Thyroid gland (tissue), 4 donors: ENCODE measurements at regions not wholly inside any gene's neighbourhood (a gene's known extent, or its start where the extent isn't known, plus 50 kb on each side); places are given as distances from the start of the nearest gene placed in this dataset.

Experiments used
- DNase-seq, 2 donors: peaks; one replicate each; pipeline ENCODE4 v3.0.0-alpha.2; 2019
- H3K27ac ChIP-seq, 3 donors: fragments of 200-600 bp; sonication (generic); 1 replicate in 2 of 3; 2 replicates in 1 of 3; pipeline ENCODE4 v1.5.1; 2016 to 2019; ENCODE audit warnings: mild to moderate bottlenecking in 1 of 3, moderate library complexity in 1 of 3
- H3K27me3 ChIP-seq: fragments of 200-600 bp; sonication (generic); one replicate; pipeline ENCODE4 v1.5.1; 2019
- H3K36me3 ChIP-seq, 2 donors: fragments of 200-600 bp; sonication (generic); one replicate each; pipeline ENCODE4 v1.5.1; 2016 to 2019
- H3K4me1 ChIP-seq, 2 donors: fragments of 200-600 bp; sonication (generic); one replicate each; pipeline ENCODE4 v1.5.1; 2017 to 2019
- H3K4me3 ChIP-seq, 3 donors: fragments of 200-600 bp; sonication (generic); replicated peaks in 1 of 3; 1 replicate in 2 of 3; 2 replicates in 1 of 3; pipeline ENCODE4 v1.5.1; 2016; ENCODE audit warnings: mild to moderate bottlenecking in 1 of 3
- H3K9me3 ChIP-seq: fragments of 200-600 bp; sonication (generic); one replicate; pipeline ENCODE4 v1.5.1; 2017
- POLR2A ChIP-seq, 2 donors: fragments of 450-650 bp; IDR thresholded peaks; one replicate each; pipeline ENCODE4 v1.6.1; 2017; ENCODE audit warnings: antibody characterized with exemption in 2 of 2, mild to moderate bottlenecking in 2 of 2, moderate library complexity in 1 of 2
- WGBS, 2 donors: methylation state at CpG; one replicate each; pipeline ENCODE4 v1.1.5; 2017; 5-methylcytosine and 5-hydroxymethylcytosine counted together
- intact Hi-C: fragments of 100-400 bp; cut with DNase I; formaldehyde crosslinking; loops from one replicate; pipeline ENCODE4 v1.15.1; 2023
- TF ChIP-seq, protein P1 (sequence below), 6 experiments: fragments of 200-600 bp in 3 of 6; fragments of 450-650 bp in 3 of 6; sonication (generic) in 3 of 6; IDR thresholded peaks; one replicate each; pipeline ENCODE4 v1.5.1; 2016 to 2019; ENCODE audit warnings: antibody characterized with exemption in 6 of 6, mild to moderate bottlenecking in 2 of 6, inconsistent platforms in 1 of 6, moderate library complexity in 1 of 6

GRCh38 chr14:100399052-100399849 is 76.1 kb downstream of the SLC25A47 start:
- H3K27me3 ChIP-seq, result no peaks in the 10 kb centered on the region
- H3K4me1 ChIP-seq, result no peaks in the 10 kb centered on the region
- no peaks in the 10 kb centered on the region for H3K9me3 ChIP-seq
- no peaks in the 10 kb centered on the region for H3K36me3 ChIP-seq
- WGBS, 2 donors, result 92 to 94% methylated on average over 13 of the region's 13 CpGs
- no peak overlapping the region for H3K4me3 ChIP-seq
- no peak overlapping the region for H3K27ac ChIP-seq
- no peak for DNase-seq
- intact Hi-C loops, result no loop called here
- TF ChIP-seq POLR2A (IDR thresholded peaks at IDR 0.05), result no peak
- TF ChIP-seq, protein P1, sequence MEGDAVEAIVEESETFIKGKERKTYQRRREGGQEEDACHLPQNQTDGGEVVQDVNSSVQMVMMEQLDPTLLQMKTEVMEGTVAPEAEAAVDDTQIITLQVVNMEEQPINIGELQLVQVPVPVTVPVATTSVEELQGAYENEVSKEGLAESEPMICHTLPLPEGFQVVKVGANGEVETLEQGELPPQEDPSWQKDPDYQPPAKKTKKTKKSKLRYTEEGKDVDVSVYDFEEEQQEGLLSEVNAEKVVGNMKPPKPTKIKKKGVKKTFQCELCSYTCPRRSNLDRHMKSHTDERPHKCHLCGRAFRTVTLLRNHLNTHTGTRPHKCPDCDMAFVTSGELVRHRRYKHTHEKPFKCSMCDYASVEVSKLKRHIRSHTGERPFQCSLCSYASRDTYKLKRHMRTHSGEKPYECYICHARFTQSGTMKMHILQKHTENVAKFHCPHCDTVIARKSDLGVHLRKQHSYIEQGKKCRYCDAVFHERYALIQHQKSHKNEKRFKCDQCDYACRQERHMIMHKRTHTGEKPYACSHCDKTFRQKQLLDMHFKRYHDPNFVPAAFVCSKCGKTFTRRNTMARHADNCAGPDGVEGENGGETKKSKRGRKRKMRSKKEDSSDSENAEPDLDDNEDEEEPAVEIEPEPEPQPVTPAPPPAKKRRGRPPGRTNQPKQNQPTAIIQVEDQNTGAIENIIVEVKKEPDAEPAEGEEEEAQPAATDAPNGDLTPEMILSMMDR (IDR thresholded peaks at IDR 0.05), result no peak

- WGBS, 2 donors, result 84 to 86% methylated on average over 4 to 5 of the region's 5 CpGs
- Histone ChIP-seq H3K27ac (no peak overlapping the region), H3K4me1 (no peaks in the 10 kb centered on the region), H3K27me3 (no peaks in the 10 kb centered on the region), H3K9me3 (no peaks in the 10 kb centered on the region), H3K36me3 (no peaks in the 10 kb centered on the region), H3K4me3 (no peak overlapping the region)
- TF ChIP-seq POLR2A (IDR thresholded peaks at IDR 0.05), result no peak
- TF ChIP-seq, protein P1 (IDR thresholded peaks at IDR 0.05), result no peak
- intact Hi-C loops, result no loop called here
- no peak for DNase-seq
Observed at GRCh38 chr14:100400115-100400514, 77.0 kb downstream of the SLC25A47 start.

- Histone ChIP-seq H3K4me1 (no peaks in the 10 kb centered on the region), H3K4me3 (no peak overlapping the region), H3K27me3 (no peaks in the 10 kb centered on the region), H3K9me3 (no peaks in the 10 kb centered on the region), H3K27ac (no peak overlapping the region), H3K36me3 (no peaks in the 10 kb centered on the region)
- intact Hi-C loops, result no loop called here
- no peak for DNase-seq
- WGBS, 2 donors, result 82 to 91% methylated on average over 17 of the region's 17 CpGs
- TF ChIP-seq POLR2A (IDR thresholded peaks at IDR 0.05), result no peak
- TF ChIP-seq, protein P1 (IDR thresholded peaks at IDR 0.05), result no peak
Observed at GRCh38 chr14:100401031-100401692, 78.0 kb downstream of the SLC25A47 start.

DNA sequence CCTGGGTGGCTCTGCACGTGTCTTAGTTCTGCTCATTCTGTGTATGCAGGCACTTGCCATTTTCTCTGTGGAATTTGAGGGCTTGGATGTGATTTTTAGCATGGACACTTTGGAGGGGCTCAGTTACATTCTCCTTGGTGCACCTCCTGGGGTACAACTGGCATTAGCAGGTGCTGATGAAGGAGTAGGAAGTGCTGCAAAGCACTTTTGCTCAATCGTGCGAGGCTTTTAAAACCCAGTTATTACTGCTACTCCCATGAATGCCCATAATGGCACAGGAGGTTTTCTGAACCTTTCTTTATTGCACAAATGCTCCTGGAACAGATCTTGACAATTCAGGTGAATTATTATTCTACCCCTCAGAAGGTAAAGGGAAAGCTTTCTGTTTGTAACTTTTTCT is 78.7 kb downstream of the SLC25A47 start:
- no peaks in the 10 kb centered on the region for H3K4me1 ChIP-seq
- WGBS, 2 donors, result 85 to 86% methylated on average over 3 of the region's 3 CpGs
- no peaks in the 10 kb centered on the region for H3K9me3 ChIP-seq
- DNase-seq, result no peak
- H3K4me3 ChIP-seq, result no peak overlapping the region
- TF ChIP-seq, protein P1 (IDR thresholded peaks at IDR 0.05), result no peak
- TF ChIP-seq POLR2A (IDR thresholded peaks at IDR 0.05), result no peak
- H3K27ac ChIP-seq, result no peak overlapping the region
- intact Hi-C loops, result no loop called here
- no peaks in the 10 kb centered on the region for H3K27me3 ChIP-seq
- no peaks in the 10 kb centered on the region for H3K36me3 ChIP-seq

DNA sequence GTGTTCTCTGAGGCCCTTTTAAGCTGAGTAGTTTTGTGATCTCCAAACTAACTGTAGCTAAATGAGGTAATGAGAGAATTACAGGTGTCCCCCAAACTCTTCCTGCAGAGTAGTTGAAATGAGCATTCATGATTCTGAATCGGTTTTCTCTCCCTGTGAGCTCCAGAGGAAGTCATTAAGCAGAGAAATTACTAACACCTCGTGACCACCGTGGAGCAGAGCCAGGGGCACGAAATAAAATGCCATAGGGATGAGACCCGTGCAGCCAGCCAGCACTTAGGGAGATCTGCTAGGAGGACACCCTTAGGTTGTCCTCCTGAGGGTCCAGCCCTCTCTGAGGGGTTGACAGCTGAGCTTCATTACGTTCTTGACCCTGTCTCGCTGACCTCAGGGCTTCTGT is 79.5 kb downstream of the SLC25A47 start:
- DNase-seq, result no peak
- no peaks in the 10 kb centered on the region for H3K27me3 ChIP-seq
- H3K4me3 ChIP-seq, result no peak overlapping the region
- intact Hi-C loops, result no loop called here
- H3K9me3 ChIP-seq, result no peaks in the 10 kb centered on the region
- no peaks in the 10 kb centered on the region for H3K36me3 ChIP-seq
- 73 to 81% methylated on average over 7 of the region's 7 CpGs for WGBS, 2 donors
- H3K4me1 ChIP-seq, result no peaks in the 10 kb centered on the region
- TF ChIP-seq, protein P1 (IDR thresholded peaks at IDR 0.05), result no peak
- no peak for TF ChIP-seq POLR2A (IDR thresholded peaks at IDR 0.05)
- no peak overlapping the region for H3K27ac ChIP-seq
